K562 (cell line): ENCODE measurements at regions not wholly inside any gene's neighbourhood (a gene's known extent, or its start where the extent isn't known, plus 50 kb on each side); places are given as distances from the start of the nearest gene placed in this dataset.

Experiments used
- ATF6 ChIP-seq: sonication (generic); formaldehyde crosslinking; IDR thresholded peaks from 2 replicates; pipeline ENCODE4 v1.4.0; 2020; ENCODE audit warnings: mild to moderate bottlenecking, missing genetic modification reagents
- CTCF ChIP-seq, 3 experiments: IDR thresholded peaks in 2 of 3; conservative IDR thresholded peaks in 1 of 3; 2 replicates each; pipeline ENCODE4 v1.5.1; 2011 to 2012; ENCODE audit warnings: low read length in 3 of 3, mild to moderate bottlenecking in 3 of 3, control low read depth in 2 of 3, improper control_type of control experiment in 1 of 3, inconsistent platforms in 1 of 3, low read depth in 1 of 3, mixed read lengths in 1 of 3, moderate library complexity in 1 of 3; ENCODE audit not compliant: insufficient read depth in 2 of 3
- DMBX1 ChIP-seq: fragments of 250-450 bp; sonication (Bioruptor Pico); IDR thresholded peaks from 2 replicates; pipeline ENCODE4 v1.8.0; 2022; ENCODE audit warnings: inconsistent platforms, mild to moderate bottlenecking, moderate library complexity, borderline replicate concordance
- EZH2 ChIP-seq: IDR thresholded peaks from 2 replicates; pipeline ENCODE4 v1.6.1; 2012; ENCODE audit warnings: low read depth, mild to moderate bottlenecking, inconsistent platforms, low read length, borderline replicate concordance
- NR3C1 ChIP-seq: sonication (generic); formaldehyde crosslinking; IDR thresholded peaks from 2 replicates; pipeline ENCODE4 v1.8.1; 2022; ENCODE audit warnings: missing genetic modification reagents
- RAD21 ChIP-seq, 2 experiments: fragments of 250-450 bp in 1 of 2; fragments of 450-650 bp in 1 of 2; sonication (Bioruptor Pico) in 1 of 2; formaldehyde crosslinking in 1 of 2; IDR thresholded peaks in 1 of 2; conservative IDR thresholded peaks in 1 of 2; 2 replicates each; pipeline versions ENCODE4 v1.4.0 to v1.8.0; 2020 to 2022; ENCODE audit warnings: mild to moderate bottlenecking in 2 of 2, moderate library complexity in 1 of 2
- SRSF9 ChIP-seq: fragments of 200-400 bp; formaldehyde crosslinking; IDR thresholded peaks from 2 replicates; pipeline ENCODE4 v1.6.1; 2017; ENCODE audit warnings: low read depth, low read length, borderline replicate concordance
- TCF7L2 ChIP-seq: fragments of 150-350 bp; IDR thresholded peaks from 2 replicates; pipeline ENCODE4 v1.6.1; 2016; ENCODE audit warnings: low read depth, mild to moderate bottlenecking, low read length, moderate library complexity

GRCh38 chr3:191813245-191813644 lies 352.3 kb downstream of the PYDC2 start:
- TF ChIP-seq EZH2 (no peak), NR3C1 (CRISPR knock-in tag) (no peak), DMBX1 (no peak), SRSF9 (no peak), TCF7L2 (no peak), CTCF (IDR thresholded peaks at IDR 0.05 in 2 of 3, conservative IDR thresholded peaks at IDR 0.05 in 1 of 3; ENCODE audit: insufficient read depth in 2 of 3, low read depth in 1 of 3, low read length in 3 of 3) (no peak), RAD21 (CRISPR knock-in tag; conservative IDR thresholded peaks at IDR 0.05 in 1 of 2, IDR thresholded peaks at IDR 0.05 in 1 of 2) (no peak), ATF6 (CRISPR knock-in tag) (no peak)
